ENCODE measurements at regions not wholly inside any gene's neighbourhood (a gene's known extent, or its start where the extent isn't known, plus 50 kb on each side); places are given as distances from the start of the nearest gene placed in this dataset.
"Not testable (repeated sequence)": the region's sequence is repeated elsewhere in the genome, so short reads cannot be mapped to it uniquely, and the experiment has no call there.

GRCh38 chr11:87517351-87517750, 479.6 kb downstream of the TMEM135 start:
- Histone ChIP-seq H3K9me3 (no peaks in the 10 kb centered on the region), H3K36me3 (no peaks in the 10 kb centered on the region), H3K4me1 (ENCODE audit: control insufficient read depth in 1 of 2, low read depth in 2 of 2) (no peaks in the 10 kb centered on the region), H3K27ac (no peak overlapping the region), H3K27me3 (replicated peaks; ENCODE audit: insufficient read depth) (no peaks in the 10 kb centered on the region), H3K4me3 (no peak overlapping the region)
- ATAC-seq (ENCODE audit: insufficient number of reproducible peaks, low FRiP score, low read depth) (no peak), DNase-seq (ENCODE audit: low spot score) (no peak)
- no peak for TF ChIP-seq CTCF (IDR thresholded peaks at IDR 0.05)

- ATAC-seq (ENCODE audit: insufficient number of reproducible peaks, low FRiP score, low read depth); DNase-seq (ENCODE audit: low spot score); H3K9me3 ChIP-seq; H3K4me1 ChIP-seq (ENCODE audit: control insufficient read depth in 1 of 2, low read depth in 2 of 2); H3K36me3 ChIP-seq; H3K27ac ChIP-seq; H3K4me3 ChIP-seq; H3K27me3 ChIP-seq (replicated peaks; ENCODE audit: insufficient read depth): not testable (repeated sequence)
These were observed 470.0 kb downstream of the TMEM135 start for GRCh38 chr11:87507722-87508121.

GRCh38 chr11:87506946-87507345, 469.2 kb downstream of the TMEM135 start:
- H3K4me1 ChIP-seq (ENCODE audit: control insufficient read depth in 1 of 2, low read depth in 2 of 2); H3K4me3 ChIP-seq; DNase-seq (ENCODE audit: low spot score); H3K9me3 ChIP-seq; H3K27me3 ChIP-seq (replicated peaks; ENCODE audit: insufficient read depth); H3K36me3 ChIP-seq; ATAC-seq (ENCODE audit: insufficient number of reproducible peaks, low FRiP score, low read depth); H3K27ac ChIP-seq: not testable (repeated sequence)

GRCh38 chr11:87501388-87501787, 463.7 kb downstream of the TMEM135 start:
- no peaks in the 10 kb centered on the region for H3K9me3 ChIP-seq
- H3K27me3 ChIP-seq (replicated peaks; ENCODE audit: insufficient read depth), result no peaks in the 10 kb centered on the region
- DNase-seq (ENCODE audit: low spot score) (no peak), ATAC-seq (ENCODE audit: insufficient number of reproducible peaks, low FRiP score, low read depth) (no peak)
- no peaks in the 10 kb centered on the region for H3K4me1 ChIP-seq (ENCODE audit: control insufficient read depth in 1 of 2, low read depth in 2 of 2)
- H3K27ac ChIP-seq, result no peak overlapping the region
- H3K4me3 ChIP-seq, result no peak overlapping the region
- no peaks in the 10 kb centered on the region for H3K36me3 ChIP-seq
- TF ChIP-seq CTCF (IDR thresholded peaks at IDR 0.05), result no peak

GRCh38 chr11:87494936-87495335, 457.2 kb downstream of the TMEM135 start:
- not testable (repeated sequence) for H3K9me3 ChIP-seq; H3K4me3 ChIP-seq; H3K36me3 ChIP-seq; H3K27ac ChIP-seq; H3K4me1 ChIP-seq (ENCODE audit: control insufficient read depth in 1 of 2, low read depth in 2 of 2); H3K27me3 ChIP-seq (replicated peaks; ENCODE audit: insufficient read depth); DNase-seq (ENCODE audit: low spot score); ATAC-seq (ENCODE audit: insufficient number of reproducible peaks, low FRiP score, low read depth)

- ATAC-seq (ENCODE audit: insufficient number of reproducible peaks, low FRiP score, low read depth); H3K4me3 ChIP-seq; H3K27me3 ChIP-seq (replicated peaks; ENCODE audit: insufficient read depth); H3K9me3 ChIP-seq; DNase-seq (ENCODE audit: low spot score); H3K36me3 ChIP-seq; H3K4me1 ChIP-seq (ENCODE audit: control insufficient read depth in 1 of 2, low read depth in 2 of 2); H3K27ac ChIP-seq: not testable (repeated sequence)
These were observed 456.3 kb downstream of the TMEM135 start for GRCh38 chr11:87494026-87494425.

GRCh38 chr11:87493516-87493915, 455.8 kb downstream of the TMEM135 start:
- no peaks in the 10 kb centered on the region for H3K4me1 ChIP-seq (ENCODE audit: control insufficient read depth in 1 of 2, low read depth in 2 of 2)
- H3K27ac ChIP-seq, result no peak overlapping the region
- no peak for DNase-seq (ENCODE audit: low spot score)
- TF ChIP-seq CTCF (IDR thresholded peaks at IDR 0.05), result no peak
- no peak for ATAC-seq (ENCODE audit: insufficient number of reproducible peaks, low FRiP score, low read depth)
- no peak overlapping the region for H3K4me3 ChIP-seq
- H3K36me3 ChIP-seq, result no peaks in the 10 kb centered on the region
- no peaks in the 10 kb centered on the region for H3K9me3 ChIP-seq
- H3K27me3 ChIP-seq (replicated peaks; ENCODE audit: insufficient read depth), result no peaks in the 10 kb centered on the region
